ENCODE measurements at regions not wholly inside any gene's neighbourhood (a gene's known extent, or its start where the extent isn't known, plus 50 kb on each side); places are given as distances from the start of the nearest gene placed in this dataset.

GRCh38 chr14:61940666-61941420 lies 178.6 kb downstream of the SNAPC1 start:
- TF ChIP-seq CTCF (IDR thresholded peaks at IDR 0.05; ENCODE audit: low read depth, low read length), result no peak
- H3K4me3 ChIP-seq (ENCODE audit: low read depth, low read length), result no peak overlapping the region

GRCh38 chr14:61941421-61942150 lies 179.4 kb downstream of the SNAPC1 start:
- H3K4me3 ChIP-seq (ENCODE audit: low read depth, low read length), result no peak overlapping the region
- no peak for TF ChIP-seq CTCF (IDR thresholded peaks at IDR 0.05; ENCODE audit: low read depth, low read length)

GRCh38 chr14:61948376-61948775 lies 186.2 kb downstream of the SNAPC1 start:
- no peak for TF ChIP-seq CTCF (IDR thresholded peaks at IDR 0.05; ENCODE audit: low read depth, low read length)
- H3K4me3 ChIP-seq (ENCODE audit: low read depth, low read length), result no peak overlapping the region

- no peak overlapping the region for H3K4me3 ChIP-seq (ENCODE audit: low read depth, low read length)
- TF ChIP-seq CTCF (IDR thresholded peaks at IDR 0.05; ENCODE audit: low read depth, low read length), result no peak
Observed at GRCh38 chr14:61950340-61950739, 188.1 kb downstream of the SNAPC1 start.

GRCh38 chr14:61953602-61954001 lies 191.4 kb downstream of the SNAPC1 start:
- no peak for TF ChIP-seq CTCF (IDR thresholded peaks at IDR 0.05; ENCODE audit: low read depth, low read length)

GRCh38 chr14:61954306-61954705 lies 192.1 kb downstream of the SNAPC1 start:
- TF ChIP-seq CTCF (IDR thresholded peaks at IDR 0.05; ENCODE audit: low read depth, low read length), result no peak
- H3K4me3 ChIP-seq (ENCODE audit: low read depth, low read length), result no peak overlapping the region

More at GRCh38 chr14:61953602-61954001, 191.4 kb downstream of the SNAPC1 start:
- H3K4me3 ChIP-seq (ENCODE audit: low read depth, low read length), result no peak overlapping the region

- H3K4me3 ChIP-seq (ENCODE audit: low read depth, low read length), result no peak overlapping the region
- no peak for TF ChIP-seq CTCF (IDR thresholded peaks at IDR 0.05; ENCODE audit: low read depth, low read length)
Observed at GRCh38 chr14:61956517-61956916, 194.3 kb downstream of the SNAPC1 start.
